ENCODE measurements at regions not wholly inside any gene's neighbourhood (a gene's known extent, or its start where the extent isn't known, plus 50 kb on each side); places are given as distances from the start of the nearest gene placed in this dataset.
"Not testable (repeated sequence)": the region's sequence is repeated elsewhere in the genome, so short reads cannot be mapped to it uniquely, and the experiment has no call there.

DNA sequence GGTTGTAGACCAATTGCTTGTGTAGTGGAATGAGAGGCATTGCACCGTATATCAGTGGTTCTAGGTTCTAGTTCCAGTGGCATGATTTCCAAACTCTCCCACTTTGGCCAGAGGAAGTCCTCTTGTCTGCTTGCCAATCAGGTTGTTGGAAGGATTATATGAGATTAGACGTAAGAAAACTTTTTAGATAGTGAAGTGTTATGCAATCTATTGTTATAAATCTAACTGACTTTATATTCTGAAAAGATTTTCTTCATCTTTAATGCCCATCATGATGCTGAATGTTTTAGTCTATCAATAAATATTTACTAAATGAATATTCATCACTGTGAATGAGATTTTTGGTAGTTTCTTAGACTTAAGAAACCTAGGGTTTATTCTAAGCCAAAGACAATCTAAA is 152.6 kb downstream of the TFPI2 start:
- DNase-seq = no peak

DNA sequence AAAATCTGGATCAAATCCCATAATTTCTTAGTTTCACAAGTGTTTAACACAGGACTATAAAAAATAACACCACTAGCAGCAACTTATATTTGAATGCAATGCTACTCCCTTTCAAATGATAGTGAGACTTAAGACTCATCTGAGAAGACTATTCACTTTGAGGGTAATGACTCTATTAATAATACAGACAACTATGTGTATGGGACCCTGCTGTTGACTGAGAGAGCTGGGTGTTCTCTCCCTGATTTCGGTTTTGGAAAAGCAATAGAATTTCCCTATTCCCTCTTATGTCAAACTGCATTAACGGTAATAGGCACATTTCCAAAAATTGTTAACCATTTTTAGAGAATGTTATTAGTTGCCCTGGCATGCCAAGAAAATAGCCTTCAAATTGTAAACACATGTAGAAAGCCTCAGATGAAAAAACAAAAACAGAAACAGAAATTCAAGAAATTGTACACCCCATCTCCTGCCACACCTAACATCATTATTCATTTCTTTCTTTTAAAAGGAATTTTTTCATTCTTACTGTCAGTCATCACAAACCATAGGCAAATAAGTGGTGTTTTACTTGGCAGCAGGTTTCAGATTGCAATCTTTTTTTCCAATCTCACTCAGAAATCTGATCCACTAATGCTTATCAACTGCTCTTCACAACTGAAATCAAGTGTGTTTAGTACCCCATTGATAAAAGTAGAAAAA is 153.7 kb downstream of the TFPI2 start:
- DNase-seq = no peak

DNA sequence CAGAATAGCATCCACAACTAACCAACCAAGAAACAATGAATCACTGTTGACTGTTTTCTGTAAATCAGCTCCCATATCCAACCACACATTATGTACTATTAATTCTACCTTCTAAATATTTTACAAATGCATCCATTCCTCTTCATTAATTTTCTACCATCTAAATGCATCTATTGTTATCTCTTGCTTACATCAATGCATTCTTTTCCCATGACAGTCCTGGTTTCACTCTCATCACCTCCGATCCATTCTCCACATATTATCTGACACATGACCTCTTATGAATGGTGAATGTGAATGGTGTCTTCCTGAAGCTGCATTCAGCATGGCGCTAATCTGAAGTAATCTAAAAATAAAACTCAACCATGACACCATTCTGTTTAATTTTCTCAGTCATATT is 153.8 kb upstream of the CALCR start:
- DNase-seq = no peak

DNA sequence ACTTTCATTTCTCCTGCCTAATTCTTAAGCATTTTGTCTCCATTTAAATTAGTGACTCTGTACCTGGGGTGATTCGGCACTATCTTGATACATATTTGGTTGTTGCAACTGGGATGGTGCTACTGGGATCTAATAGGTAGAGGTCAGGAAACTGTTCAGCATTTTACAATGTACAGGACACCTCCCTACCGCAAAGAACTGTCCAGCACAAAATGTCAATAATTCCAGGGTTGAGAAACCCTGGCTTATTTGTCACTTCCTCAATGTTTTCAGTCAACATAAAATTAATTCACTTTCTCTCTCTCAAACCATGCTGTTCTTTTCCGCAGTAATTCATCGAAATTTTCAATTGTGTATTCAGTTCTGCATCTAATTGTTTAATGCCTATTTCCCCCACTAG is 151.4 kb upstream of the CALCR start:
- no peak for DNase-seq

DNA sequence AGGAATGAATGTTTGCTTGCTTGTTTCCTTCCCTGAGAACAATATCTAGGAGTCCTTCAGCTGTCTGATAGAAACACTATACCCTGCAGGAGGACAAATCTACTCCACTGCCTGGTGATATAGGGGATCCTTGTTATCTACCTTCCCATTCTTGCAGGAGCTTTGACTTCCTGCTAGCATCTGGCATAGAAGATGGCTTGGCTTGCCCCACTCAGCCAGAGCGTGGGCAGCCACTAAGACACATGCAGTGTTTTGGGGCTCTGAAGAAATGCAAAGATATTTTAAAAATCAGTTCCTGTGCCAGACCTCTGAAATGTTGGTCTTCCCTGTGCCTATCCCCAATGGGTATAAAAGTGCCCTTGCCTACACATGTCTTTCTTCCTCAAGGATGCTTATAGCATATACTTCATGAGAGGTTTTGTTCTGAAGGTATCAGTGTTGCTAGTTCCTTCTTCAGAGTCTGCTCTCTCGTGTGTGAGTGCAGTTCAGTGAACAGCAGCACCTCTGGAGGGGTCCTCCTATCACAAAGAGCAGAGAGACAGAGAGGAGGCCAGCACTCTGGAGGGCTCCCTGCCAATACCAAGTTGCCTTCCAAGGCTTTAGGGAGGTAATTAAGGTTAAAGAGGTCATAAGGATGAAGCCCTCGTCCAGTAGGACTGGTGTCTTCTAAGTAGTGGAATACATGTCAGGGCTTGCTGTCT is 149.1 kb upstream of the CALCR start:
- no peak for DNase-seq

DNA sequence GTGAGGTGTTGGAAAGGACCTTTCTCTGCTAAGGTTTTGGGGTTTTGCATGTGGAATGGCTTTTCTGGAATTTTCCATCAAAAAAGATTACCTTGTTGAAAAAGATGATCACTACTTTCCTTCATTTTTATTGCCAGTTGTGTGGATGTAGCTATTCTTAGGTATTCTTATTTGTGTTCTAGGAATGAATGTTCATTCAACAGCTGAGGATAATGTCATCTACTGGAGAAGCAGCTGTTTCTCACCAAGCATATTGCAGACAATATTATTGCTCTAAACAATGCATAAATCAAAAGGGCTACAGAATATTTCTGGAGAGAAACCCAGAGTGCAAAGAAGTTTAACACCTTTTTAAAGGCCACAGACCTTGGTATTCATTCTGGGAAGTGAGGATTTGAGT is 145.6 kb upstream of the CALCR start:
- no peak for DNase-seq

DNA sequence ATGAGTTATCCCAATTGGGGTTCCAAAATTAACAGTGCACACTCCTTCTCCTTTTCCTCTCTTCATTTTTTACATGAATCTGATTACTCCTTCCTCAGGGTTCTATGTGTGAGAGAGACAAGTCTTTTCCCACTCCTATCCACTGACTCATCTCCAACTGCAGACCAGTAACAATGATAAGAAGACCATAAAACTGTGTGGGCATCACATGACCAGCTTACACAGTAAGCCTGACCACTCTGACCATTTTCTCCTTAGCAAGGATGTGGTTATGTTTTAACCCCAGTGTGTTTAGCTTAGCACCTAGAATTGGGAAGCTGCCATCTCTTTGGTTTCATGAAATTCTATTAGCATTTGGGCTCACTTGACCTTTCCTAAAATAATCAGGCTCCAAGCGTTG is 145.0 kb upstream of the CALCR start:
- DNase-seq = no peak

DNA sequence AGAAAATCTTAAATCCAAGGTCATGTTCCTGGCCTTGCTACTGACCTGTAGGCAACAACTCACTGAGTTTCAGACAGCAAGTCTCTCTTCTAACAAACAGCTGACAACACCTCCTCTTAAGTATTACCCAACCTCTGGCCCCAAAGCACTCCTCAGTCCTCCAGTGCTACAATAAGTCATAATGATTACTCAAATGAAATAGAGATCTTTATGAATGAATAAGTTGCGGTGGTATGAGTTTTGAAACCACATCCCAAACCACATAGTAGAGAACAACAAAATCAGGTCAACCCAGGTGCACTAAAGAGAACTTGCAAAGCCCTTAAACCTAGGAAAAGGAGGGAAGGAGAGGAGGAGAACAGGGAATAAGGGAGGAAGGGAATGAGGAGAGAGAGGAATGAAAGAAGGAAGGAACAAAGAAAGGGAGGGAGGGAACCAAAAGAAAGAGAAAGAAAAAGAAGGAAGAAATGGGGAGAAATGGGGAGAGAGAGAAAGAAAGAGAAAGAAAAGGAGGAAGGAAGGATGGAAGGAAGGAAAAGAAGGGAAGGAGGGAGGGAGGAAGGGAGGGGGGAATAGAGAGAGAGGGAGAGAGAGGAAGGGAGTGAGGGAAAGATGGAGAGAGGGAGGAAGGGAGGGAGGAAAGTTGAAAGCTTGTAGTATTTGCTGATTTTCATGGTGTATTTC is 142.8 kb upstream of the CALCR start:
- no peak for DNase-seq

DNA sequence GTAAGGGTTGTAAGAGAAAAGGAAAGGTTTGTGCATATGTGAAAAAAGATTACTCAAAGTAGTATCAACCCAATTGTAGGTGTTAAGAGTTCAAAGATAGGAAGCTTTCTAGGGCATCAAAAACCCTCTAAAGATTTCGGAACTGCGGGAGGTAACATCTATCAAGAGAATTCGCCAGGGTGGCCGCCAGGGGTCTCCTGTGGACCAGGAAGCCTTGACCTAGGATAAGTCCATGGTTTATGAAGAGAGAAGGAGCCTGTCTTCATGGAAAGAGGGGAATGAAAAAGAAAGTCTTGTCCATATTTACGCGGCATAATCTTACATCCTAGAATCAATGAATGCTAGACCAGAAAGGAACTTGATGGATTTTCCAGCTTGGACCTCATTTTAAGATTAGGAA is 140.7 kb upstream of the CALCR start:
- DNase-seq = peak; percentile 13

DNA sequence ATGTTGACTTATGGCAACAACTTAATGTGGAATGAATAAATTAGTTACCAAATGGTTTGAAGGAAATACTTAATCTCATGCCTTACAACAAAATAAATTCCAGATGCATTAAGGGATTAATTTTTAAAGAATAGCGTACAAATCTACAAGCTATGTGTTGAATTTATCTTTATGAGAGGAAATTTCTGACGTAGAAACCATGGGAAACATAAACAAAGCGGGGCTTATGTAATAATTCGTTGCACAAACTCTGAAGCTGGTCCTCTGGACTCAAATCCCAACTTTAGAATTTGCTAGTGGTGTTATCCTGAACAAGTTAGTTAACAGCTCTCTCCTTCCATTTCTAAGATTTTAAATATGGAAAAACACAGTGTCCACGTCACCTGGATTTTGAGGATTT is 137.4 kb upstream of the CALCR start:
- DNase-seq = no peak

DNA sequence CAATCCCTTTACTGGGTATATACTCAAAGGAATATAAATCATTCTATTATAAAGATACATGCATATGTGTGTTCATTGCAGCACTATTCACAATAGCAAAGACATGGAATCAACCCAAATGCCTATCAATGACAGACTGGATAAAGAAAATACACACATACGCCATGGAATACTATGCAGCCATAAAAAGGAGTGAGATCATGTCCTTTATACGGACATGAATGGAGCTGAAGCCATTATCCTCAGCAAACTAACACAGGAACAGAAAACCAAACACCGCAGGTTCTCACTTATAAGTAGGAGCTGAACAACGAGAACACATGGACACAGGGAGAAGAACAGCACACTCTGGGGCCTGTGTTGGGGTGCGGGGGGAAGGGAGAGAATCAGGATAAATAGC is 133.7 kb upstream of the CALCR start:
- not testable (repeated sequence) for DNase-seq

DNA sequence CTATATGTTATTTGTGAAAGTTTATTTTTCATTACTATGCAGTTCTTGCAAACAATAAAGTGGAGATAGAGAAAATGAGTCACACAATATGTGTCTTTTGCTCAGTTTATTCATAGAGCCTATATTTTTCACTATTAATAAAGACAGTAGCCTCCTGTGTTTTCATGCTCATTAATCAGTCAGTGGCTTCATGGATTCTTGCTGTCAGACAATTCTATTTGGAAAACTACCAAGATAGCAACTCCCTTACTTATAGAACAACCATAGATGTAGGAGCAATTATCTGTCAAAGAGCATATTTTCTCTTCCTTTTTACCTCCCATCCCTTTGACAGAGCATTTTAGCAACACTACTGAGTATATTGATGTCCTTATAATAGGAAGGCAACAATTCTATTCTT is 132.7 kb upstream of the CALCR start:
- no peak for DNase-seq

DNA sequence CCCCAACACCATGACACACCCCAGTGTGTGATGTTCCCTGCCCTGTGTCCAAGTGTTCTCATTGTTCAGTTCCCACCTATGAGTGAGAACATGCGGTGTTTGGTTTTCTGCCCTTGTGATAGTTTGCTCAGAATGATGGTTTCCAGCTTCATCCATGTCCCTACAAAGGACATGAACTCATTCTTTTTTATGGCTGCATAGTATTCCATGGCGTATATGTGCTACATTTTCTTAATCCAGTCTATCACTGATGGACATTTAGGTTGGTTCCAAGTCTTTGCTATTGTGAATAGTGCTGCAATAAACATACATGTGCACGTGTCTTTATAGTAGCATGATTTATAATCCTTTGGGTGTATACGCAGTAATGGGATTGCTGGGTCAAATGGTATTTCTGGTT is 131.6 kb upstream of the CALCR start:
- not testable (repeated sequence) for DNase-seq

DNA sequence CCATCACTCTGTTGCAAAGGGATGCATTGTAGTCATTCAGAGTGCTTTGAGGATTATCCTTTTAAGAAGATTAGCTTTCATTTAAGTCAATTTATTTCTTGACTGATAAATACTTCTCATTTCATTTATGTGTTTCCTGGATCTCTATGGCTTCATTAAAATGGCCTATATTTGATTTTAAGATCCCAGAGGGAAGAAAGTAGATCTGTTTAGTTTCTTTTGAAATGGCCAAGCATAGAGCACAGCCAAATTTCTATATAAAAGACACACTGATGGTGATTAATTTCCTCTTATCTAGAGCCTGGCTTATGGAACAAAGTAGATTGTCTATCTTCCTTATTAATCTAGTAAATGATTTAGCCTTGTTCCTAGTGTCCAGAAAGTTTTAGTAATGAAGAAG is 129.7 kb upstream of the CALCR start:
- no peak for DNase-seq

DNA sequence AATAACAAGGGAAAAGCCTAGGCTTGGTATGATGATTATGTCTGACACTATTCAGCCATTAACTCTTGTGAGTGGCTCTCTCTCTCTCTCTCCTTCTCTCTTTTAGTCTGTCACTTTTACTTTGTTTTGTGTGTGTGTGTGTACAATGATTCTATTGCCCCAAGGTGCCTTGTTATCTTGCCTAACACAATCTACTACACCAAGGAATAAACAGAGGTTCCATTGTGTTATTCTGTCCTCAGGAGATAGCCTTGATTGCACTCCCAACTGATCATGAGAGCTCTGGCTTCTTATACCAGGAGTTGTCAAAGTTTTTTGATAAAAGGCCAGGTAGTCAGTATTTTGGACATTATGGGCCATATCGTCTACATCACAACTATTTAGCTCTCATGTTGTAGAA is 123.4 kb upstream of the CALCR start:
- DNase-seq = no peak

DNA sequence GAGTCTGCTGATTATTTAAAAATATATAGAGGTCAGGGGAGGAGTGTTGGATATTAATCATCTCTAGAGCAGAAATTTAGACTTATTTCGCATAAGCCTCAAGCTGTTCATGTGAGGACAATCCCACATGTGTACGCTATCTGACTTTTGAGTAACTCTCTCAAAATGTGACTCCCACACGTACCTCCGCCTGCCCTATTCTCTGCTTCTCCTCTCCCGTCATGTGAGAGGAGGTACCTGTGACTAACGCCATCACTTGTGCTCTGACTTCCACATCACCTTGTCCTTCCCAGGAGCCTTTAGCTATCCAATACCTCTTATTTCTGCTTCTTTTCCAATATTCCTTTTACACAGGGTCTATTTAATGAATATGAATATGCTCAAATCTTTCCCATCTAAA is 119.3 kb upstream of the CALCR start:
- DNase-seq = no peak

DNA sequence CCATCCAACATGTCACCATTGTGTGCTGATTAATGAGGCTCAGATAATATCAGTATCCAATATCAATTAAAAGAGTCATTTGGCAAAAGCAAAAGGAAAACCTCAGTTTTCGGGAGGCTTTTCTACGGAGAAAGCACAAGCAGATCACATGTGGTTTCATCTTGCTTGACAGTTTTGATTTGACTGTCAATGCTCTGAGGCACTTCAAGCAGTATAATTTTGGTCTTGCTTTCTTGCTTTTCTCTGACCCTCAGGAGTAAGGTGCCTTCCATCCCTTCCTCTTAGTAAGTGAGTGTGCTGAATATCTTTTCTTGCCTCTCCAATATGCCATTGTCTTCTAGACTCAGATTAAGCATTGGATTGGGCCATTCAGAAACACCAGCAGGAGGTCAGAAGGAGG is 115.5 kb upstream of the CALCR start:
- no peak for DNase-seq

DNA sequence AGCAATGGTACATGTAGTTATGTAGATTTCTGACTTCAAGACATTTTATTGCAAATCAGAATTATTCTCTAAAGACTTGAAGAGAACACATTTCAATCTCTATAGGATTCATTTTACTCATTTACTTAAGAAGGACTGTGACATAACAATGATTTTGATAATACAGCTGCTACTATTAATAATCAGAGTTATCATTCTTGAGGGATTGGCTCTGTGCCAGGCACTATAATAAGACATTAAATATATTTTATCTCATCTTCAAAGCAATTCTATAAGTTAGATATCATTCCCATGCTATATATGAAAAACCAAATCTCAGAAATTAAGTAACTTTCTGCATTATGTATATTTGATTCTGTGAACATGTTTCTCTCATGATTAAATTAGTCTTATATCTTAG is 103.7 kb upstream of the CALCR start:
- no peak for DNase-seq

DNA sequence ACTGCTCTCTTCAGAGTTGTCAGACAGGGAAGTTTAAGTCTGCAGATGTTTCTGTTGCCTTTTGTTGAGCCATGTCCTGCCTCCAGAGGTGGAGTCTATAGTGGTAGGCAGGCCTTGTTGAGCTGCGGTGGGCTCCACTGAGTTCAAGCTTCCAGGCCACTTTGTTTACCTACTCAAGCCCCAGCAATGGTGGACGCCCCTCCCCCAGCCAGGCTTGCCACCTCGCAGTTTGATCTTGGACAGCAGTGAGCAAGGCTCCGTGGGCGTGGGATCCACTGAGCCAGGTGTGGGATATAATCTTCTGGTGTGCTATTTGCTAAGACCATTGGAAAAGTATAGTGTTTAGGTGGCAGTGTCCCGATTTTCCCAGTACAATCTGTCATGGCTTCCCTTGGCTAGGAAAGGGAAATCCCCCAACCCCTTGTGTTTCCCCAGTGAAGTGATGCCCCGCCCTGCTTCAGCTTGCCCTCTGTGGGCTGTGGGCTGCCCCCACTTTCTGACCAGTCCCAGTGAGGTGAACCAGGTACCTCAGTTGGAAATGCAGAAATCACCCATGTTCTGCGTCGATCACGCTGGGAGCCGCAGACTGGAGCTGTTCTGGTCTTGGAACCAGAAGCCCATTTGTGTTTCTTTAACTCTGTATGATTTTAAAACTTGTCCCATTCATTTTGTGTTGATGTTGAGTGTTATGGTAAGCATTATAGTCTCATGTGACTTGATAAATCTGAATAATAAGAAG is 89.2 kb upstream of the CALCR start:
- no peak for DNase-seq

DNA sequence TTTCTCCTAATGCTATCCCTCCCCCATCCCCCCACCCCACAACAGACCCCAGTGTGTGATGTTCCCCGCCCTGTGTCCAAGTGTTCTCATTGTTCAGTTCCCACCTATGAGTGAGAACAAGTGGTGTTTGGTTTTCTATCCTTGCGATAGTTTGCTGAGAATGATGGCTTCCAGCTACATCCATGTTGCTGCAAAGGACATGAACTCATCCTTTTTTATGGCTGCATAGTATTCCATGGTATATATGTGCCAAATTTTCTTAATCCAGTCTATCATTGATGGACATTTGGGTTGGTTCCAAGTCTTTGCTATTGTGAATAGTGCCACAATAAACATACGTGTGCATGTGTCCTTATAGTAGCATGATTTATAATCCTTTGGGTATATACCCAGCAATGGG is 83.6 kb upstream of the CALCR start:
- DNase-seq = not testable (repeated sequence)

DNA sequence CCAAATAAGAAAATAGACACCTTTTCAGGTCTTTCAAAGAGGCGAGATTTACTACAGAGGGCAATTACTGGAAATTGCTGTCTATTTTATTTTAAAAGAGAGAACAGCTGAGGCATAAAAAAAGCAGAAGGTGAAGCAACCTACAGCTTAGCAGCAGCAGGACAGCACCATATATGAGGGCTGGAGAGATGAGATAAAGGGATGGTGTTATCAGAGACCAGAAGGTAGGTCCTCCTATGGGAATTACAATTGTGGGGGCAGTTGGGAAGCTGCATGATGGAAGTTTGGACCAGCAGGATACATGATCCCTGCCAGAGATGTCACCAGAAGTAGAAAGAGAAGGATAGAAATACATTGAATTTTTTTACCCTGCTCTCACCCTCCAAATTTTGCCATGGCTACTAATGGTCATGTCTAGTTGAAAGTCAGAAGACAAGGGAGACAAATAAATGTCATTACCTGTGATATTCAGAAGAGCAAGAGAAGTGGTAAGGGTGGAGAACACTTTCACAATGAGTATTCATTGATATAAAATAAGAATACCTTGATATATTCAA is 77.2 kb upstream of the CALCR start:
- no peak for DNase-seq

DNA sequence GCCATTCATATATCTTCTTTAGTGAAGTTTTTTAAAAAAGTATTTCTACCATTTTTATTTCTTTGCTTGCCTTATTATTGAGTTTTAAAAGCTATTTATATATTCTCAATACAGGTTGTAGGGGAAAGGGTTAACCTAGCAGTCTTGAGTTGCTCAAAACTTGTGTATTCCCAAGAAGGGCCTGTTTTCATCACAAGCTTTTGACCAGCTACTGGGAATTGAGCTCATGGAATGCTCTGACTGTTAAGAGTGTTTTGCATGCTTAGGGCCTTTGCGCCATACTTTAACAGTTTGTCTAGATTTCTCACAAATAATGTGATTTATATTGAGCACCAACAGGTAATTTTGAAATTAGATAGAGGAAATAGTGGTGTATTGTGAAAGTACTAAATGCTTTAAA is 72.0 kb upstream of the CALCR start:
- DNase-seq = no peak

DNA sequence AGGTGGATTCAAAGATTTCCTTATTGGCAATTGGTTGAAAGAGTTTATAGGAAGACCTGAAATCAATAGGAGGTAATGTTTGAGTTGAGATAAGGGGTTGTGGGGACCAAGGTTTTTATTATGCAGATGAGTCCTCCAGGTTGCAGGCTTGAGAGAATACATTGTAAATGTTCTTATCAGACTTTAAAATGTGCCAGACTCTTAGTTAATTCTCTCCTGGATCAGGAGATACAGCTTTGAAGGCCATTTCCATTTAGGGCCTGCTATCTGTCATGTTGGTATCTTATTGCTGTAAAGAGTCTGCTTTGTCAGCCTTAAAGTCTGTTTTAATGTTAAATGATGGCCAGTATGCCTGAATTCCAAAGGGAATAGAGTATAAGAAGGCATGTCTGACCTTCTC is 61.8 kb upstream of the CALCR start:
- no peak for DNase-seq
